ENCODE measurements at regions not wholly inside any gene's neighbourhood (a gene's known extent, or its start where the extent isn't known, plus 50 kb on each side); places are given as distances from the start of the nearest gene placed in this dataset.

DNA sequence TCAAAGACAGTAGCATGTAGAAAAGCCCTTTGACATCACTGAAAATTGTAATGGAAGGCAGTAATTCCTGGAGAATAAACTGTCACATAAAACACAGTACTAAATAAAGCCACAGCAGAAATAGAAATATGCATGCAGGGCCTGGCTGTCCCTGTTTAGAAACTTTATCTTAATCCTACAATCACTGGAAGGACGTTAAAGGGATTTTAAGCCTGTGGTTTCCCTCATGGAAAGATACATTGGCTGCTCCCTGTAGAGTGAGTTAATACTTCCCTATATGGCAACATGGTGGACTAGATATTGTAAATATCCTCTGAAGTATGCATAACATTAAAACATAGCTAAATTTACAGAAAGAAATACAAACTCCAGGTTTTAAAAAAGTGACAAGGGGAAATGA is 1334.9 kb upstream of the CELF2 start:
- Histone ChIP-seq H3K36me3 (no peaks in the 10 kb centered on the region), H3K4me3 (no peak overlapping the region), H3K27me3 (no peaks in the 10 kb centered on the region), H3K9me3 (no peaks in the 10 kb centered on the region), H3K4me1 (no peaks in the 10 kb centered on the region), H3K27ac (no peak overlapping the region)
- TF ChIP-seq, protein P1, sequence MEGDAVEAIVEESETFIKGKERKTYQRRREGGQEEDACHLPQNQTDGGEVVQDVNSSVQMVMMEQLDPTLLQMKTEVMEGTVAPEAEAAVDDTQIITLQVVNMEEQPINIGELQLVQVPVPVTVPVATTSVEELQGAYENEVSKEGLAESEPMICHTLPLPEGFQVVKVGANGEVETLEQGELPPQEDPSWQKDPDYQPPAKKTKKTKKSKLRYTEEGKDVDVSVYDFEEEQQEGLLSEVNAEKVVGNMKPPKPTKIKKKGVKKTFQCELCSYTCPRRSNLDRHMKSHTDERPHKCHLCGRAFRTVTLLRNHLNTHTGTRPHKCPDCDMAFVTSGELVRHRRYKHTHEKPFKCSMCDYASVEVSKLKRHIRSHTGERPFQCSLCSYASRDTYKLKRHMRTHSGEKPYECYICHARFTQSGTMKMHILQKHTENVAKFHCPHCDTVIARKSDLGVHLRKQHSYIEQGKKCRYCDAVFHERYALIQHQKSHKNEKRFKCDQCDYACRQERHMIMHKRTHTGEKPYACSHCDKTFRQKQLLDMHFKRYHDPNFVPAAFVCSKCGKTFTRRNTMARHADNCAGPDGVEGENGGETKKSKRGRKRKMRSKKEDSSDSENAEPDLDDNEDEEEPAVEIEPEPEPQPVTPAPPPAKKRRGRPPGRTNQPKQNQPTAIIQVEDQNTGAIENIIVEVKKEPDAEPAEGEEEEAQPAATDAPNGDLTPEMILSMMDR (IDR thresholded peaks at IDR 0.05), result no peak
- DNase-seq (ENCODE audit: low spot score), result no peak

DNA sequence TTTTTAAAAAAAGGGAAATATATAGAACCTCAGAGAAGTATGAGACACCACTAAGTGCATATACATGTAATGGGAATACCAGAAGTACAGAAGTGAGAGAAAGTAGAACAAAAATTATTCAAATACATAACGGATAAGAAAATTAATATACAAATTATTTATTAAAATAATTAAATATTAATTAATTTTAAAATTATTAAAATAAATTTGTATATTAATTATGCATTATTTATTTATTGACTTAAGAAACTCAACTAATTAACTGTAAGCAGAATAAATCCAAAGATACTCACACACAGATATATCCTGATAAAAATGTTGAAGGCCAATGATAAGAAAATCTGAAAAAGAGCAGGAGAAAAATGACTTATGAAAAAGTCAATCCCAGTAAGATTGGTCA is 1333.5 kb upstream of the CELF2 start:
- TF ChIP-seq, protein P1 (IDR thresholded peaks at IDR 0.05), result no peak
- DNase-seq (ENCODE audit: low spot score), result no peak
- no peak overlapping the region for H3K4me3 ChIP-seq

DNA sequence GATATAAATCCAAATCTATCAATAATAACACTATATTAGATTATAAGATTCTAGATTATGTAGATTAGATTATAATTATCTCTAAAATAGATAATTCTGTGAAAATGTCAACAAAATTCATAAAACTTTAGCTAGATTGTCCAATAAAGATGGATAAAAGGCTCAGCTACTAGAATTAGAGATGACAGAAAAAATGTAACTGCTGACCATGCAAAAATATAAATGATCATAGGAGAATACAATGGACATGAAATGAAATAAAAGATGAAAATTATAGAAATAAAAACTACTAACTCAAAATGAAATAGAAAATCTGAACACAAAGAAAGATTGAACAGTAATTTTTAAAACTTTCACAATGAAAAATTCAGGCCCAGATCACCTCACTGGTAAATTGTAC is 1332.1 kb upstream of the CELF2 start:
- H3K9me3 ChIP-seq, result no peaks in the 10 kb centered on the region
- H3K36me3 ChIP-seq, result no peaks in the 10 kb centered on the region
- no peak for DNase-seq (ENCODE audit: low spot score)

More for the DNA sequence above, 1333.5 kb upstream of the CELF2 start:
- Histone ChIP-seq H3K27ac (no peak overlapping the region), H3K9me3 (no peaks in the 10 kb centered on the region), H3K4me1 (no peaks in the 10 kb centered on the region), H3K27me3 (no peaks in the 10 kb centered on the region), H3K36me3 (no peaks in the 10 kb centered on the region)

DNA sequence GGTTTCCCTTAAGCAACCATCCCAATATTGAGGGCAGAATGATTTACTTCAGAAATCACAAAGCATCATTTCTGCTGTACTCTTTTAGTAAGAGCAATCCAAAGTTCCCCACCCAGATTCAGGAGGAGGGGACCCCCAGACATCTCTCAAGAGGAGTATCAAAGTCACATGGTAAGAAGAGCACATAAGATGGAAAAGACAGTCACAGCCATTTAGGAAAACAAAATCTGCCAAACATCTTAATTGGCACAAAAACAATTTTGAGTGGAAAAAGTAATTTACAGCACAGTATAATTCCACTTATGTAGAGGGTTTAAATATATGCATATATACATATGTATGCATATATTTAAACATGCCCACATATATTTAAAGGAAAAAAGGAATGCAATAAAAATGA is 1329.0 kb upstream of the CELF2 start:
- Histone ChIP-seq H3K4me1 (no peaks in the 10 kb centered on the region), H3K4me3 (no peak overlapping the region), H3K36me3 (no peaks in the 10 kb centered on the region), H3K27ac (no peak overlapping the region), H3K9me3 (no peaks in the 10 kb centered on the region), H3K27me3 (no peaks in the 10 kb centered on the region)
- DNase-seq (ENCODE audit: low spot score), result no peak
- TF ChIP-seq, protein P1 (IDR thresholded peaks at IDR 0.05), result no peak

More for the DNA sequence above, 1332.1 kb upstream of the CELF2 start:
- Histone ChIP-seq H3K4me3 (no peak overlapping the region), H3K27me3 (no peaks in the 10 kb centered on the region), H3K4me1 (no peaks in the 10 kb centered on the region), H3K27ac (no peak overlapping the region)
- TF ChIP-seq, protein P1 (IDR thresholded peaks at IDR 0.05), result no peak

DNA sequence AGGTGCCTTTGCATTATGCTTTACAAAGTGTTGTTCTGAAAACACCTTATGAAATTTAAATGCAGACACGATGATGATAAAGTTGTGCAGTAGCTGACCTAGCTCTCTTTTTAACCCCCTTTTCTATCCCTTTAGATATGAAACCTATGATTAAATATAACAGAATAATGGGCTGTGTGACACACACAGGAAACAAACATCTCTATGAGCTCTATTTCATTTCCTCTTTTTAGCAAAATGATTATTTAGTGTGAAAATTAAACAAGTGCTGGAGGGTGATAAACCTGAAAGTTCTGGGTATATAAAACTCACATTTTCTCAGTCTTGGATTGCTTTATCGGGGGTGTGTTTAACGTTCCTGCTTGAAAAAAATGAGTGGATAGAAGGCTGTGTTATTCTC is 1310.5 kb upstream of the CELF2 start:
- DNase-seq (ENCODE audit: low spot score), result no peak
- Histone ChIP-seq H3K9me3 (peaks cover 0 to 10% of the 10 kb centered on the region in 2 donors), H3K4me3 (no peak overlapping the region), H3K4me1 (no peaks in the 10 kb centered on the region), H3K27me3 (no peaks in the 10 kb centered on the region), H3K36me3 (no peaks in the 10 kb centered on the region), H3K27ac (no peak overlapping the region)
- TF ChIP-seq, protein P1 (IDR thresholded peaks at IDR 0.05), result no peak

DNA sequence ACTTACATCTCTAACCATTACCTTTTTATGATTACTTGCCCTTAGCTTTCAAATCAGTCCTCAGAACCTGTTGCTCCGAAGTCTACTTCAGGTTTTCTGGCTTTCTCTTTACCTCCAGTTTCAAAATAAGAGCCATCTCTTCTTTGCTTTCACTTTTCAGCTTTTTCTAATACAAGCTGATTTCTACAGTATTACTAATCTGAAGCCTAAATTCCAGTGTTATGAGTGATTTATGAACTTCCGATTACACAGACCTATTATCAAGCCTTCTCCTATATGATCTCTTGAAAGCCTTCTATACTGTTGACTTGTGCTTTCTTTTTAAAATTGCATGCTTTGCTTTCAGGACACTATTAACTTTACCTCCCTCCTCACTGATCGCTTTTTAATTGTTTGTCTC is 1307.8 kb upstream of the CELF2 start:
- H3K9me3 ChIP-seq, result peaks cover 0 to 24% of the 10 kb centered on the region in 2 donors
- H3K27me3 ChIP-seq, result no peaks in the 10 kb centered on the region
- no peaks in the 10 kb centered on the region for H3K4me1 ChIP-seq
- no peak overlapping the region for H3K4me3 ChIP-seq
- no peak overlapping the region for H3K27ac ChIP-seq
- TF ChIP-seq, protein P1 (IDR thresholded peaks at IDR 0.05), result no peak
- no peaks in the 10 kb centered on the region for H3K36me3 ChIP-seq
- DNase-seq (ENCODE audit: low spot score), result no peak

Data from right atrium auricular region (tissue), 2 donors.